HepG2 (cell line): ENCODE measurements at regions not wholly inside any gene's neighbourhood (a gene's known extent, or its start where the extent isn't known, plus 50 kb on each side); places are given as distances from the start of the nearest gene placed in this dataset.

Experiments used
- CCDC6 ChIP-seq: sonication (generic); formaldehyde crosslinking; IDR thresholded peaks from 2 replicates; pipeline ENCODE4 v1.8.1; 2022; ENCODE audit warnings: mild to moderate bottlenecking, missing genetic modification reagents, moderate library complexity
- CHD4 ChIP-seq: fragments of 200-600 bp; sonication (generic); IDR thresholded peaks from 2 replicates; pipeline ENCODE4 v1.7.0; 2017; ENCODE audit warnings: mild to moderate bottlenecking, low read length, borderline replicate concordance
- ETV5 ChIP-seq: IDR thresholded peaks from 2 replicates; pipeline ENCODE4 v1.6.1; 2018; ENCODE audit warnings: missing biosample characterization, missing genetic modification reagents, inconsistent platforms, borderline replicate concordance
- HDAC2 ChIP-seq: sonication (generic); formaldehyde crosslinking; IDR thresholded peaks from 2 replicates; pipeline ENCODE4 v1.4.0; 2020; ENCODE audit warnings: missing genetic modification reagents
- IRF9 ChIP-seq: sonication (generic); formaldehyde crosslinking; IDR thresholded peaks from 2 replicates; pipeline ENCODE4 v1.8.0; 2022; ENCODE audit warnings: missing genetic modification reagents, mild to moderate bottlenecking, borderline replicate concordance
- MAFF ChIP-seq: IDR thresholded peaks from 2 replicates; pipeline ENCODE4 v1.6.1; 2011; ENCODE audit warnings: low read depth, low read length, improper control_type of control experiment
- MEIS2 ChIP-seq: sonication (generic); formaldehyde crosslinking; IDR thresholded peaks from 2 replicates; pipeline ENCODE4 v1.9.0; 2021; ENCODE audit warnings: mild to moderate bottlenecking, missing genetic modification reagents
- MZF1 ChIP-seq: sonication (generic); formaldehyde crosslinking; IDR thresholded peaks from 2 replicates; pipeline ENCODE4 v1.8.1; 2023; ENCODE audit warnings: mild to moderate bottlenecking, missing genetic modification reagents, borderline replicate concordance
- PCBP2 ChIP-seq: fragments of 200-400 bp; formaldehyde crosslinking; optimal IDR thresholded peaks from 2 replicates; pipeline ENCODE3; 2018; ENCODE audit warnings: low read length, low read depth; ENCODE audit not compliant: poor library complexity, severe bottlenecking
- POLR2AphosphoS2 ChIP-seq: IDR thresholded peaks from 2 replicates; pipeline ENCODE4 v1.6.1; 2011; ENCODE audit warnings: low read depth, low read length, improper control_type of control experiment
- PPARG ChIP-seq: conservative IDR thresholded peaks from 2 replicates; pipeline ENCODE4 v1.6.1; 2016; ENCODE audit warnings: missing biosample characterization, missing genetic modification reagents
- SMC3 ChIP-seq: IDR thresholded peaks from 2 replicates; pipeline ENCODE4 v1.6.1; 2011; ENCODE audit warnings: low read length, improper control_type of control experiment
- THYN1 ChIP-seq: sonication (generic); formaldehyde crosslinking; IDR thresholded peaks from 2 replicates; pipeline ENCODE4 v1.8.1; 2023; ENCODE audit warnings: low read depth, mild to moderate bottlenecking, moderate library complexity, missing genetic modification reagents, borderline replicate concordance
- ZBTB8A ChIP-seq: sonication (generic); formaldehyde crosslinking; IDR thresholded peaks from 2 replicates; pipeline ENCODE4 v1.4.0; 2020; ENCODE audit warnings: mild to moderate bottlenecking, low read depth, missing genetic modification reagents, borderline replicate concordance
- ZNF432 ChIP-seq: sonication (generic); formaldehyde crosslinking; IDR thresholded peaks from 2 replicates; pipeline ENCODE4 v1.5.0; 2020; ENCODE audit warnings: missing genetic modification reagents, mild to moderate bottlenecking, borderline replicate concordance
- ZNF569 ChIP-seq: sonication (generic); formaldehyde crosslinking; IDR thresholded peaks from 2 replicates; pipeline ENCODE4 v1.5.0; 2020; ENCODE audit warnings: mild to moderate bottlenecking, missing genetic modification reagents, moderate library complexity, borderline replicate concordance
- ZNF589 ChIP-seq: sonication (generic); formaldehyde crosslinking; conservative IDR thresholded peaks from 2 replicates; pipeline ENCODE4 v1.8.0; 2022; ENCODE audit warnings: mild to moderate bottlenecking, moderate library complexity, missing genetic modification reagents
- ZNF746 ChIP-seq: sonication (generic); formaldehyde crosslinking; IDR thresholded peaks from 2 replicates; pipeline ENCODE4 v1.8.0; 2022; ENCODE audit warnings: mild to moderate bottlenecking, missing genetic modification reagents
- ZNF749 ChIP-seq: sonication (generic); formaldehyde crosslinking; IDR thresholded peaks from 2 replicates; pipeline ENCODE4 v1.8.0; 2022; ENCODE audit warnings: mild to moderate bottlenecking, missing genetic modification reagents, moderate library complexity, borderline replicate concordance
- ZNF878 ChIP-seq: sonication (generic); formaldehyde crosslinking; IDR thresholded peaks from 2 replicates; pipeline ENCODE4 v1.8.1; 2023; ENCODE audit warnings: mild to moderate bottlenecking, missing genetic modification reagents, moderate library complexity
- TF ChIP-seq, protein P1 (sequence below): sonication (generic); formaldehyde crosslinking; IDR thresholded peaks from 2 replicates; pipeline ENCODE4 v1.4.0; 2020; ENCODE audit warnings: mild to moderate bottlenecking, missing genetic modification reagents
- TF ChIP-seq, protein P2 (sequence below): sonication (generic); formaldehyde crosslinking; IDR thresholded peaks from 2 replicates; pipeline ENCODE4 v1.9.0; 2022; ENCODE audit warnings: missing genetic modification reagents, mild to moderate bottlenecking, borderline replicate concordance
- TF ChIP-seq, protein P3 (sequence below): sonication (generic); formaldehyde crosslinking; IDR thresholded peaks from 2 replicates; pipeline ENCODE4 v1.4.0; 2020; ENCODE audit warnings: mild to moderate bottlenecking, missing genetic modification reagents
- TF ChIP-seq, protein P4 (sequence below): sonication (generic); formaldehyde crosslinking; IDR thresholded peaks from 2 replicates; pipeline ENCODE4 v1.5.0; 2020; ENCODE audit warnings: missing genetic modification reagents

- TF ChIP-seq ZBTB8A (CRISPR knock-in tag) = no peak
- no peak for TF ChIP-seq CCDC6
- TF ChIP-seq, protein P1, sequence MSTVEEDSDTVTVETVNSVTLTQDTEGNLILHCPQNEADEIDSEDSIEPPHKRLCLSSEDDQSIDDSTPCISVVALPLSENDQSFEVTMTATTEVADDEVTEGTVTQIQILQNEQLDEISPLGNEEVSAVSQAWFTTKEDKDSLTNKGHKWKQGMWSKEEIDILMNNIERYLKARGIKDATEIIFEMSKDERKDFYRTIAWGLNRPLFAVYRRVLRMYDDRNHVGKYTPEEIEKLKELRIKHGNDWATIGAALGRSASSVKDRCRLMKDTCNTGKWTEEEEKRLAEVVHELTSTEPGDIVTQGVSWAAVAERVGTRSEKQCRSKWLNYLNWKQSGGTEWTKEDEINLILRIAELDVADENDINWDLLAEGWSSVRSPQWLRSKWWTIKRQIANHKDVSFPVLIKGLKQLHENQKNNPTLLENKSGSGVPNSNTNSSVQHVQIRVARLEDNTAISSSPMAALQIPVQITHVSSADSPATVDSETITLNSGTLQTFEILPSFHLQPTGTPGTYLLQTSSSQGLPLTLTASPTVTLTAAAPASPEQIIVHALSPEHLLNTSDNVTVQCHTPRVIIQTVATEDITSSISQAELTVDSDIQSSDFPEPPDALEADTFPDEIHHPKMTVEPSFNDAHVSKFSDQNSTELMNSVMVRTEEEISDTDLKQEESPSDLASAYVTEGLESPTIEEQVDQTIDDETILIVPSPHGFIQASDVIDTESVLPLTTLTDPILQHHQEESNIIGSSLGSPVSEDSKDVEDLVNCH (CRISPR knock-in tag) = no peak
- no peak for TF ChIP-seq POLR2AphosphoS2
- TF ChIP-seq PPARG (CRISPR knock-in tag) = peak; percentile 72
- TF ChIP-seq MAFF = no peak
- no peak for TF ChIP-seq ZNF569
- no peak for TF ChIP-seq ZNF746 (CRISPR knock-in tag)
- TF ChIP-seq MZF1 (CRISPR knock-in tag) = no peak
- peak; percentile 43; the same call in 1 of the 2 replicates for TF ChIP-seq ETV5 (CRISPR knock-in tag)
- no peak for TF ChIP-seq ZNF589 (CRISPR knock-in tag)
- TF ChIP-seq HDAC2 (CRISPR knock-in tag) = peak; percentile 44; the same call in 1 of the 2 replicates
- TF ChIP-seq SMC3 = no peak
- TF ChIP-seq, protein P2, sequence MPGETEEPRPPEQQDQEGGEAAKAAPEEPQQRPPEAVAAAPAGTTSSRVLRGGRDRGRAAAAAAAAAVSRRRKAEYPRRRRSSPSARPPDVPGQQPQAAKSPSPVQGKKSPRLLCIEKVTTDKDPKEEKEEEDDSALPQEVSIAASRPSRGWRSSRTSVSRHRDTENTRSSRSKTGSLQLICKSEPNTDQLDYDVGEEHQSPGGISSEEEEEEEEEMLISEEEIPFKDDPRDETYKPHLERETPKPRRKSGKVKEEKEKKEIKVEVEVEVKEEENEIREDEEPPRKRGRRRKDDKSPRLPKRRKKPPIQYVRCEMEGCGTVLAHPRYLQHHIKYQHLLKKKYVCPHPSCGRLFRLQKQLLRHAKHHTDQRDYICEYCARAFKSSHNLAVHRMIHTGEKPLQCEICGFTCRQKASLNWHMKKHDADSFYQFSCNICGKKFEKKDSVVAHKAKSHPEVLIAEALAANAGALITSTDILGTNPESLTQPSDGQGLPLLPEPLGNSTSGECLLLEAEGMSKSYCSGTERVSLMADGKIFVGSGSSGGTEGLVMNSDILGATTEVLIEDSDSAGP (CRISPR knock-in tag) = 0 out of 2 replicates have a peak, but pooled peaks have one; percentile 31
- no peak for TF ChIP-seq ZNF432 (CRISPR knock-in tag)
- no peak for TF ChIP-seq ZNF878 (CRISPR knock-in tag)
- no peak for TF ChIP-seq CHD4
- TF ChIP-seq IRF9 (CRISPR knock-in tag) = peak; percentile 34; the same call in 1 of the 2 replicates
- no peak for TF ChIP-seq PCBP2
- TF ChIP-seq, protein P3, sequence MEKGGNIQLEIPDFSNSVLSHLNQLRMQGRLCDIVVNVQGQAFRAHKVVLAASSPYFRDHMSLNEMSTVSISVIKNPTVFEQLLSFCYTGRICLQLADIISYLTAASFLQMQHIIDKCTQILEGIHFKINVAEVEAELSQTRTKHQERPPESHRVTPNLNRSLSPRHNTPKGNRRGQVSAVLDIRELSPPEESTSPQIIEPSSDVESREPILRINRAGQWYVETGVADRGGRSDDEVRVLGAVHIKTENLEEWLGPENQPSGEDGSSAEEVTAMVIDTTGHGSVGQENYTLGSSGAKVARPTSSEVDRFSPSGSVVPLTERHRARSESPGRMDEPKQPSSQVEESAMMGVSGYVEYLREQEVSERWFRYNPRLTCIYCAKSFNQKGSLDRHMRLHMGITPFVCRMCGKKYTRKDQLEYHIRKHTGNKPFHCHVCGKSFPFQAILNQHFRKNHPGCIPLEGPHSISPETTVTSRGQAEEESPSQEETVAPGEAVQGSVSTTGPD (CRISPR knock-in tag) = peak; percentile 42; the same call in 1 of the 2 replicates
- peak; percentile 32; the same call in 1 of the 2 replicates for TF ChIP-seq MEIS2 (CRISPR knock-in tag)
- TF ChIP-seq THYN1 (CRISPR knock-in tag) = no peak
- TF ChIP-seq ZNF749 (CRISPR knock-in tag) = no peak
- TF ChIP-seq, protein P4, sequence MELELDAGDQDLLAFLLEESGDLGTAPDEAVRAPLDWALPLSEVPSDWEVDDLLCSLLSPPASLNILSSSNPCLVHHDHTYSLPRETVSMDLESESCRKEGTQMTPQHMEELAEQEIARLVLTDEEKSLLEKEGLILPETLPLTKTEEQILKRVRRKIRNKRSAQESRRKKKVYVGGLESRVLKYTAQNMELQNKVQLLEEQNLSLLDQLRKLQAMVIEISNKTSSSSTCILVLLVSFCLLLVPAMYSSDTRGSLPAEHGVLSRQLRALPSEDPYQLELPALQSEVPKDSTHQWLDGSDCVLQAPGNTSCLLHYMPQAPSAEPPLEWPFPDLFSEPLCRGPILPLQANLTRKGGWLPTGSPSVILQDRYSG = no peak
Measured at GRCh38 chr1:212225871-212226302, 59.3 kb upstream of the PPP2R5A start (continued).
